ENCODE measurements at regions not wholly inside any gene's neighbourhood (a gene's known extent, or its start where the extent isn't known, plus 50 kb on each side); places are given as distances from the start of the nearest gene placed in this dataset.
"Not testable (repeated sequence)": the region's sequence is repeated elsewhere in the genome, so short reads cannot be mapped to it uniquely, and the experiment has no call there.

- DNase-seq (ENCODE audit: low spot score); H3K14ac ChIP-seq (ENCODE audit: low read length); H4K91ac ChIP-seq (ENCODE audit: low read depth, low read length, poor library complexity); H3K36me3 ChIP-seq (replicated peaks in 1 of 2; ENCODE audit: control insufficient read depth in 2 of 2, insufficient read depth in 2 of 2, low read length in 2 of 2); H3K79me1 ChIP-seq (ENCODE audit: low read depth, low read length); H3K23ac ChIP-seq (ENCODE audit: low read depth, low read length, poor library complexity); H3K9ac ChIP-seq (ENCODE audit: low read depth, low read length, poor library complexity); H2BK120ac ChIP-seq (ENCODE audit: low read depth, low read length); H2BK15ac ChIP-seq (ENCODE audit: low read length); H3K27me3 ChIP-seq (ENCODE audit: control insufficient read depth in 3 of 3, insufficient read depth in 3 of 3, low read depth in 1 of 3, low read length in 3 of 3); H3K9me3 ChIP-seq (replicated peaks in 1 of 2; ENCODE audit: control insufficient read depth in 2 of 2, insufficient read depth in 1 of 2, low read depth in 1 of 2, low read length in 2 of 2); H3K18ac ChIP-seq (ENCODE audit: low read length); H2BK5ac ChIP-seq (ENCODE audit: low read length); H2AK5ac ChIP-seq (ENCODE audit: low read depth, low read length); H2BK12ac ChIP-seq (ENCODE audit: low read length); H3K4me1 ChIP-seq (ENCODE audit: control insufficient read depth in 2 of 2, insufficient read depth in 1 of 2, low read depth in 1 of 2, low read length in 2 of 2); H3K4me2 ChIP-seq (ENCODE audit: insufficient read depth, low read length, poor library complexity, severe bottlenecking); H2AFZ ChIP-seq (ENCODE audit: low read length); H3K4me3 ChIP-seq (ENCODE audit: low read length in 2 of 2); H3K4ac ChIP-seq (ENCODE audit: low read length); H4K8ac ChIP-seq (ENCODE audit: low read depth, low read length); H3K27ac ChIP-seq (replicated peaks; ENCODE audit: low read length): not testable (repeated sequence)
- WGBS, 2 donors (ENCODE audit: extremely low coverage in 2 of 2, insufficient read length in 2 of 2, insufficient replicate concordance in 1 of 2): no CpG with 5 or more reads among the region's 14 CpGs
Observed at GRCh38 chrX:1035931-1036330, 176.5 kb downstream of the CRLF2 start.

- no peak overlapping the region for H2BK15ac ChIP-seq (ENCODE audit: low read length)
- H3K27me3 ChIP-seq (ENCODE audit: control insufficient read depth in 3 of 3, insufficient read depth in 3 of 3, low read depth in 1 of 3, low read length in 3 of 3): no peaks in the 10 kb centered on the region
- H3K27ac ChIP-seq (replicated peaks; ENCODE audit: low read length): no peak overlapping the region
- H3K79me1 ChIP-seq (ENCODE audit: low read depth, low read length): peaks cover 4% of the 10 kb centered on the region
- no peak overlapping the region for H4K8ac ChIP-seq (ENCODE audit: low read depth, low read length)
- H2AK5ac ChIP-seq (ENCODE audit: low read depth, low read length): no peak overlapping the region
- no peak overlapping the region for H3K4me2 ChIP-seq (ENCODE audit: insufficient read depth, low read length, poor library complexity, severe bottlenecking)
- H2BK12ac ChIP-seq (ENCODE audit: low read length): no peak overlapping the region
- H4K91ac ChIP-seq (ENCODE audit: low read depth, low read length, poor library complexity): no peak overlapping the region
- no peak overlapping the region for H2BK120ac ChIP-seq (ENCODE audit: low read depth, low read length)
- WGBS, 2 donors (ENCODE audit: extremely low coverage in 2 of 2, insufficient read length in 2 of 2, insufficient replicate concordance in 1 of 2): no CpG with 5 or more reads among the region's 19 CpGs
- no peak overlapping the region for H3K18ac ChIP-seq (ENCODE audit: low read length)
- no peaks in the 10 kb centered on the region for H3K36me3 ChIP-seq (replicated peaks in 1 of 2; ENCODE audit: control insufficient read depth in 2 of 2, insufficient read depth in 2 of 2, low read length in 2 of 2)
- H3K9ac ChIP-seq (ENCODE audit: low read depth, low read length, poor library complexity): no peak overlapping the region
- H3K14ac ChIP-seq (ENCODE audit: low read length): no peak overlapping the region
- no peak overlapping the region for H2BK5ac ChIP-seq (ENCODE audit: low read length)
- DNase-seq (ENCODE audit: low spot score): no peak
- no peak overlapping the region for H3K4ac ChIP-seq (ENCODE audit: low read length)
- peaks cover 0 to 8% of the 10 kb centered on the region in 2 donors for H3K9me3 ChIP-seq (replicated peaks in 1 of 2; ENCODE audit: control insufficient read depth in 2 of 2, insufficient read depth in 1 of 2, low read depth in 1 of 2, low read length in 2 of 2)
- H3K4me3 ChIP-seq (ENCODE audit: low read length in 2 of 2): no peak overlapping the region
- no peak overlapping the region for H3K23ac ChIP-seq (ENCODE audit: low read depth, low read length, poor library complexity)
- peaks cover 0 to 5% of the 10 kb centered on the region in 2 donors for H3K4me1 ChIP-seq (ENCODE audit: control insufficient read depth in 2 of 2, insufficient read depth in 1 of 2, low read depth in 1 of 2, low read length in 2 of 2)
- no peak overlapping the region for H2AFZ ChIP-seq (ENCODE audit: low read length)
Observed at GRCh38 chrX:1035206-1035605, 177.2 kb downstream of the CRLF2 start.

- Histone ChIP-seq H3K18ac (ENCODE audit: low read length) (no peak overlapping the region), H2BK120ac (ENCODE audit: low read depth, low read length) (no peak overlapping the region), H3K14ac (ENCODE audit: low read length) (no peak overlapping the region), H3K79me1 (ENCODE audit: low read depth, low read length) (peaks cover 4% of the 10 kb centered on the region), H3K4me1 (ENCODE audit: control insufficient read depth in 2 of 2, insufficient read depth in 1 of 2, low read depth in 1 of 2, low read length in 2 of 2) (peaks cover 0 to 5% of the 10 kb centered on the region in 2 donors), H3K36me3 (replicated peaks in 1 of 2; ENCODE audit: control insufficient read depth in 2 of 2, insufficient read depth in 2 of 2, low read length in 2 of 2) (no peaks in the 10 kb centered on the region), H3K27me3 (ENCODE audit: control insufficient read depth in 3 of 3, insufficient read depth in 3 of 3, low read depth in 1 of 3, low read length in 3 of 3) (no peaks in the 10 kb centered on the region), H3K9ac (ENCODE audit: low read depth, low read length, poor library complexity) (no peak overlapping the region), H2AK5ac (ENCODE audit: low read depth, low read length) (no peak overlapping the region), H3K4me2 (ENCODE audit: insufficient read depth, low read length, poor library complexity, severe bottlenecking) (no peak overlapping the region), H4K8ac (ENCODE audit: low read depth, low read length) (no peak overlapping the region), H4K91ac (ENCODE audit: low read depth, low read length, poor library complexity) (no peak overlapping the region), H3K4ac (ENCODE audit: low read length) (no peak overlapping the region), H2BK15ac (ENCODE audit: low read length) (no peak overlapping the region), H2BK12ac (ENCODE audit: low read length) (no peak overlapping the region), H3K4me3 (ENCODE audit: low read length in 2 of 2) (no peak overlapping the region), H3K27ac (replicated peaks; ENCODE audit: low read length) (no peak overlapping the region), H3K9me3 (replicated peaks in 1 of 2; ENCODE audit: control insufficient read depth in 2 of 2, insufficient read depth in 1 of 2, low read depth in 1 of 2, low read length in 2 of 2) (peaks cover 0 to 8% of the 10 kb centered on the region in 2 donors), H2AFZ (ENCODE audit: low read length) (no peak overlapping the region), H2BK5ac (ENCODE audit: low read length) (no peak overlapping the region), H3K23ac (ENCODE audit: low read depth, low read length, poor library complexity) (no peak overlapping the region)
- no peak for DNase-seq (ENCODE audit: low spot score)
- WGBS, 2 donors (ENCODE audit: extremely low coverage in 2 of 2, insufficient read length in 2 of 2, insufficient replicate concordance in 1 of 2): no CpG with 5 or more reads among the region's 17 CpGs
Observed at GRCh38 chrX:1034717-1035116, 177.7 kb downstream of the CRLF2 start.

- H2BK5ac ChIP-seq (ENCODE audit: low read length): peak overlapping the region; percentile 39
- H3K36me3 ChIP-seq (replicated peaks in 1 of 2; ENCODE audit: control insufficient read depth in 2 of 2, insufficient read depth in 2 of 2, low read length in 2 of 2): no peaks in the 10 kb centered on the region
- H3K4ac ChIP-seq (ENCODE audit: low read length): no peak overlapping the region
- no peak overlapping the region for H3K9ac ChIP-seq (ENCODE audit: low read depth, low read length, poor library complexity)
- H3K9me3 ChIP-seq (replicated peaks in 1 of 2; ENCODE audit: control insufficient read depth in 2 of 2, insufficient read depth in 1 of 2, low read depth in 1 of 2, low read length in 2 of 2): no peaks in the 10 kb centered on the region
- no peak overlapping the region for H3K14ac ChIP-seq (ENCODE audit: low read length)
- H3K79me1 ChIP-seq (ENCODE audit: low read depth, low read length): peaks cover 4% of the 10 kb centered on the region
- H3K4me1 ChIP-seq (ENCODE audit: control insufficient read depth in 2 of 2, insufficient read depth in 1 of 2, low read depth in 1 of 2, low read length in 2 of 2): peaks cover 0 to 5% of the 10 kb centered on the region in 2 donors
- H3K18ac ChIP-seq (ENCODE audit: low read length): peak overlapping the region; percentile 80
- H3K4me2 ChIP-seq (ENCODE audit: insufficient read depth, low read length, poor library complexity, severe bottlenecking): no peak overlapping the region
- peak overlapping the region; percentile 92 for H2AK5ac ChIP-seq (ENCODE audit: low read depth, low read length)
- WGBS, 2 donors (ENCODE audit: extremely low coverage in 2 of 2, insufficient read length in 2 of 2, insufficient replicate concordance in 1 of 2): no CpG with 5 or more reads among the region's 38 CpGs
- no peak overlapping the region for H2AFZ ChIP-seq (ENCODE audit: low read length)
- H2BK15ac ChIP-seq (ENCODE audit: low read length): peak overlapping the region; percentile 55
- peak overlapping the region; percentile 20 for H3K23ac ChIP-seq (ENCODE audit: low read depth, low read length, poor library complexity)
- H3K27ac ChIP-seq (replicated peaks; ENCODE audit: low read length): no peak overlapping the region
- peak overlapping the region in 1 of 2 donors; percentile 13 for H3K4me3 ChIP-seq (ENCODE audit: low read length in 2 of 2)
- no peak for DNase-seq (ENCODE audit: low spot score)
- no peaks in the 10 kb centered on the region for H3K27me3 ChIP-seq (ENCODE audit: control insufficient read depth in 3 of 3, insufficient read depth in 3 of 3, low read depth in 1 of 3, low read length in 3 of 3)
- H4K91ac ChIP-seq (ENCODE audit: low read depth, low read length, poor library complexity): no peak overlapping the region
- H2BK12ac ChIP-seq (ENCODE audit: low read length): no peak overlapping the region
- peak overlapping the region; percentile 43 for H4K8ac ChIP-seq (ENCODE audit: low read depth, low read length)
- H2BK120ac ChIP-seq (ENCODE audit: low read depth, low read length): no peak overlapping the region
Observed at GRCh38 chrX:1031521-1032430, 180.7 kb downstream of the CRLF2 start.
